GM23248 (cell line): ENCODE measurements at regions not wholly inside any gene's neighbourhood (a gene's known extent, or its start where the extent isn't known, plus 50 kb on each side); places are given as distances from the start of the nearest gene placed in this dataset.
"Not testable (repeated sequence)": the region's sequence is repeated elsewhere in the genome, so short reads cannot be mapped to it uniquely, and the experiment has no call there.

ENCODE experiments used
- DNase-seq: peaks from one replicate; pipeline ENCODE4 v3.0.0-alpha.2; 2015
- H2AFZ ChIP-seq: fragments of 200-600 bp; sonication (generic); 2 replicates; pipeline ENCODE4 v1.6.1; 2016; ENCODE audit warnings: antibody characterized with exemption
- H3F3A ChIP-seq: fragments of 200-600 bp; sonication (generic); 2 replicates; pipeline ENCODE4 v1.6.1; 2016; ENCODE audit warnings: mild to moderate bottlenecking, antibody characterized with exemption, mixed run types; ENCODE audit not compliant: insufficient read depth
- H3K27ac ChIP-seq: fragments of 200-600 bp; sonication (generic); 2 replicates; pipeline ENCODE4 v1.5.1; 2016; ENCODE audit warnings: mild to moderate bottlenecking
- H3K27me3 ChIP-seq: fragments of 200-600 bp; sonication (generic); replicated peaks from 2 replicates; pipeline ENCODE4 v1.6.1; 2016; ENCODE audit warnings: mild to moderate bottlenecking; ENCODE audit not compliant: insufficient read depth
- H3K36me3 ChIP-seq: fragments of 200-600 bp; sonication (generic); 2 replicates; pipeline ENCODE4 v1.6.1; 2016; ENCODE audit warnings: low read depth, mild to moderate bottlenecking
- H3K4me1 ChIP-seq: fragments of 200-600 bp; sonication (generic); 2 replicates; pipeline ENCODE4 v1.6.1; 2016; ENCODE audit warnings: mild to moderate bottlenecking; ENCODE audit not compliant: insufficient read depth
- H3K4me2 ChIP-seq: fragments of 200-600 bp; sonication (generic); one replicate; pipeline ENCODE4 v1.6.1; 2016; ENCODE audit warnings: mild to moderate bottlenecking; ENCODE audit not compliant: unreplicated experiment
- H3K4me3 ChIP-seq: fragments of 200-600 bp; sonication (generic); 2 replicates; pipeline ENCODE4 v1.5.1; 2016; ENCODE audit warnings: mild to moderate bottlenecking
- H3K79me2 ChIP-seq: fragments of 200-600 bp; sonication (generic); 2 replicates; pipeline ENCODE4 v1.6.1; 2016; ENCODE audit warnings: mild to moderate bottlenecking; ENCODE audit not compliant: insufficient read depth
- H3K9ac ChIP-seq: fragments of 200-600 bp; sonication (generic); 2 replicates; pipeline ENCODE4 v1.6.1; 2016; ENCODE audit warnings: mild to moderate bottlenecking
- H3K9me2 ChIP-seq: fragments of 200-600 bp; sonication (generic); 2 replicates; pipeline ENCODE4 v1.6.1; 2016; ENCODE audit warnings: mixed run types, mild to moderate bottlenecking, moderate library complexity; ENCODE audit not compliant: insufficient read depth
- H3K9me3 ChIP-seq: fragments of 200-600 bp; sonication (generic); one replicate; pipeline ENCODE4 v1.6.1; 2017; ENCODE audit warnings: low read depth
- H4K20me1 ChIP-seq: fragments of 200-600 bp; sonication (generic); 2 replicates; pipeline ENCODE4 v1.6.0; 2016; ENCODE audit not compliant: insufficient read depth
- EZH2 ChIP-seq: fragments of 200-600 bp; sonication (generic); IDR thresholded peaks from 2 replicates; pipeline ENCODE4 v1.6.1; 2018; ENCODE audit warnings: antibody characterized with exemption, mild to moderate bottlenecking; ENCODE audit not compliant: insufficient read depth, poor library complexity, severe bottlenecking
- EZH2phosphoT487 ChIP-seq: fragments of 200-600 bp; sonication (generic); IDR thresholded peaks from 2 replicates; pipeline ENCODE4 v1.6.1; 2018; ENCODE audit warnings: antibody characterized with exemption, moderate library complexity, mild to moderate bottlenecking, low read depth; ENCODE audit not compliant: insufficient read depth
- WGBS, 2 experiments: methylation state at CpG; one replicate each; pipeline ENCODE4 v1.1.6; 2015 to 2017; ENCODE audit warnings: low lambda C conversion rate in 2 of 2, low coverage in 1 of 2; ENCODE audit errors: missing lambda C conversion rate in 2 of 2; 5-methylcytosine and 5-hydroxymethylcytosine counted together
- in situ Hi-C: fragments of 300-500 bp; cut with MboI; formaldehyde crosslinking; loops from 2 replicates; pipeline ENCODE4 v1.15.0; 2020

- Histone ChIP-seq H3K27ac (no peak overlapping the region), H3K4me2 (no peak overlapping the region), H3K4me3 (no peak overlapping the region), H3K9me3 (no peaks in the 10 kb centered on the region), H3K27me3 (no peaks in the 10 kb centered on the region), H2AFZ (no peak overlapping the region), H3K36me3 (no peaks in the 10 kb centered on the region), H4K20me1 (no peaks in the 10 kb centered on the region), H3K4me1 (no peaks in the 10 kb centered on the region), H3F3A (no peaks in the 10 kb centered on the region), H3K9me2 (no peaks in the 10 kb centered on the region), H3K79me2 (no peaks in the 10 kb centered on the region), H3K9ac (no peak overlapping the region)
- in situ Hi-C loops: no loop called here
- 15 to 25% methylated on average over 3 of the region's 3 CpGs for WGBS, 2 experiments
- no peak for TF ChIP-seq EZH2phosphoT487
- TF ChIP-seq EZH2: no peak
- DNase-seq: no peak
Observed at GRCh38 chr6:93183531-93183972, 235.8 kb downstream of the EPHA7 start.

- Histone ChIP-seq H3K4me3 (no peak overlapping the region), H2AFZ (no peak overlapping the region), H3K27ac (no peak overlapping the region), H3K9ac (no peak overlapping the region), H3F3A (no peaks in the 10 kb centered on the region), H3K4me2 (no peak overlapping the region), H4K20me1 (no peaks in the 10 kb centered on the region), H3K4me1 (no peaks in the 10 kb centered on the region), H3K9me2 (no peaks in the 10 kb centered on the region), H3K36me3 (no peaks in the 10 kb centered on the region), H3K27me3 (no peaks in the 10 kb centered on the region), H3K9me3 (no peaks in the 10 kb centered on the region), H3K79me2 (no peaks in the 10 kb centered on the region)
- no peak for DNase-seq
- in situ Hi-C loops: no loop called here
- TF ChIP-seq EZH2phosphoT487 (no peak), EZH2 (no peak)
- 44 to 46% methylated on average over 2 of the region's 2 CpGs for WGBS, 2 experiments
Observed at GRCh38 chr6:93182938-93183479, 236.3 kb downstream of the EPHA7 start.

GRCh38 chr6:93177918-93178317 is 241.4 kb downstream of the EPHA7 start:
- H2AFZ ChIP-seq: no peak overlapping the region
- H3K36me3 ChIP-seq: no peaks in the 10 kb centered on the region
- in situ Hi-C loops: no loop called here
- no peak for DNase-seq
- no peaks in the 10 kb centered on the region for H3K27me3 ChIP-seq
- no peaks in the 10 kb centered on the region for H3K9me3 ChIP-seq
- no peaks in the 10 kb centered on the region for H3F3A ChIP-seq
- no peaks in the 10 kb centered on the region for H3K9me2 ChIP-seq
- no peak overlapping the region for H3K27ac ChIP-seq
- WGBS, 2 experiments: 15 to 21% methylated on average over 2 of the region's 2 CpGs
- no peak overlapping the region for H3K4me2 ChIP-seq
- no peak overlapping the region for H3K9ac ChIP-seq
- no peak overlapping the region for H3K4me3 ChIP-seq
- TF ChIP-seq EZH2phosphoT487: no peak
- TF ChIP-seq EZH2: no peak
- no peaks in the 10 kb centered on the region for H3K4me1 ChIP-seq
- no peaks in the 10 kb centered on the region for H4K20me1 ChIP-seq
- no peaks in the 10 kb centered on the region for H3K79me2 ChIP-seq

- DNase-seq: no peak
- Histone ChIP-seq H3K36me3 (no peaks in the 10 kb centered on the region), H3K9me2 (no peaks in the 10 kb centered on the region), H3F3A (no peaks in the 10 kb centered on the region), H3K9me3 (no peaks in the 10 kb centered on the region), H3K4me2 (no peak overlapping the region), H2AFZ (no peak overlapping the region), H3K79me2 (no peaks in the 10 kb centered on the region), H3K4me3 (no peak overlapping the region), H3K9ac (no peak overlapping the region), H3K27me3 (no peaks in the 10 kb centered on the region), H3K27ac (no peak overlapping the region), H3K4me1 (no peaks in the 10 kb centered on the region), H4K20me1 (no peaks in the 10 kb centered on the region)
- TF ChIP-seq EZH2phosphoT487: no peak
- TF ChIP-seq EZH2: no peak
- in situ Hi-C loops: no loop called here
- 16 to 19% methylated on average over 3 of the region's 3 CpGs for WGBS, 2 experiments
Observed at GRCh38 chr6:93177438-93177837, 241.9 kb downstream of the EPHA7 start.

- DNase-seq: no peak
- no peak overlapping the region for H3K4me3 ChIP-seq
- H3K4me1 ChIP-seq: no peaks in the 10 kb centered on the region
- no peaks in the 10 kb centered on the region for H4K20me1 ChIP-seq
- no peaks in the 10 kb centered on the region for H3F3A ChIP-seq
- no peaks in the 10 kb centered on the region for H3K27me3 ChIP-seq
- H3K9me3 ChIP-seq: no peaks in the 10 kb centered on the region
- WGBS, 2 experiments: 0% methylated on average over 1 of the region's 1 CpG
- no peaks in the 10 kb centered on the region for H3K36me3 ChIP-seq
- no peak overlapping the region for H2AFZ ChIP-seq
- no peak overlapping the region for H3K27ac ChIP-seq
- no peaks in the 10 kb centered on the region for H3K79me2 ChIP-seq
- no peak for TF ChIP-seq EZH2
- no peak for TF ChIP-seq EZH2phosphoT487
- no peak overlapping the region for H3K9ac ChIP-seq
- in situ Hi-C loops: no loop called here
- no peaks in the 10 kb centered on the region for H3K9me2 ChIP-seq
- H3K4me2 ChIP-seq: no peak overlapping the region
Observed at GRCh38 chr6:93176070-93176469, 243.3 kb downstream of the EPHA7 start.

- H3K36me3 ChIP-seq, H3K9me2 ChIP-seq, DNase-seq, H4K20me1 ChIP-seq, in situ Hi-C loops, H3K4me2 ChIP-seq, H3K79me2 ChIP-seq, H3K27me3 ChIP-seq, H3F3A ChIP-seq, H3K4me1 ChIP-seq, H3K4me3 ChIP-seq, H3K9ac ChIP-seq, H3K27ac ChIP-seq, H3K9me3 ChIP-seq, H2AFZ ChIP-seq: not testable (repeated sequence)
- WGBS, 2 experiments: 52 to 63% methylated on average over 7 of the region's 10 CpGs
Observed at GRCh38 chr6:93173573-93173972, 245.8 kb downstream of the EPHA7 start.
